SK-N-MC (cell line): ENCODE measurements at regions not wholly inside any gene's neighbourhood (a gene's known extent, or its start where the extent isn't known, plus 50 kb on each side); places are given as distances from the start of the nearest gene placed in this dataset.

Experiments used
- EZH2 ChIP-seq: fragments of 200-600 bp; sonication (generic); IDR thresholded peaks from one replicate; pipeline ENCODE4 v1.6.1; 2017; ENCODE audit warnings: antibody characterized with exemption
- POLR2AphosphoS5 ChIP-seq: IDR thresholded peaks from 2 replicates; pipeline ENCODE4 v1.6.1; 2012; ENCODE audit warnings: mild to moderate bottlenecking, low read depth, low read length, borderline replicate concordance

DNA sequence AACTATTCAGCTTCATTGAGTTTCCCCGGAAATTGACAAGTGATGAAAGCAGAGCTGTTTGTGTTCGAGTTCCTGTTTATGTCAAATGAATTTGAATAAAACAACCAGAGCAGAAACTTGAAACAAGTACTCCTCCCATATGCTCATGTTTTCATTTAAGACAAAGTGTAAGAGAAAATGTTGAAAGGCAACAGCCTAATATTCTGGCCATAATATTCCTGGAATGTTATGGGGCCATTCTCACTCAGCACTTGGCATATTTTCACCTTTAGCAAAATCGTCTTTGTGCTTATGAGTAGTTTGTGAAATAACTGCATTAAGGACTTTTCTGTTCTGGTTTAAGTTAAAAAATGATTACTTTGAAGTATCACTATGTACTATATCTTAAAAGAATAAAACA is 276.0 kb upstream of the FAT1 start:
- TF ChIP-seq POLR2AphosphoS5 (no peak), EZH2 (no peak)
